Urinary bladder (tissue), 3 donors: ENCODE measurements at regions not wholly inside any gene's neighbourhood (a gene's known extent, or its start where the extent isn't known, plus 50 kb on each side); places are given as distances from the start of the nearest gene placed in this dataset.

Source experiments
- DNase-seq: peaks from one replicate; pipeline ENCODE4 v3.0.0-alpha.2; 2015; ENCODE audit errors: extremely low spot score
- H3K27ac ChIP-seq: one replicate; pipeline ENCODE4 v1.5.1; 2013; ENCODE audit warnings: low read depth, mild to moderate bottlenecking, moderate library complexity
- H3K36me3 ChIP-seq: one replicate; pipeline ENCODE4 v1.6.1; 2013; ENCODE audit warnings: mild to moderate bottlenecking, moderate library complexity; ENCODE audit not compliant: insufficient read depth
- H3K4me1 ChIP-seq: one replicate; pipeline ENCODE4 v1.6.1; 2013; ENCODE audit warnings: mild to moderate bottlenecking, moderate library complexity; ENCODE audit not compliant: insufficient read depth
- H3K4me3 ChIP-seq: one replicate; pipeline ENCODE4 v1.5.1; 2013; ENCODE audit warnings: low read depth, low read length
- WGBS: extraction: QIAGEN DNeasy Blood & Tissue Kit; methylation state at CpG from one replicate; pipeline ENCODE4 v1.1.7; 2013; 5-methylcytosine and 5-hydroxymethylcytosine counted together
- donor health status: healthy with polysubstance abuse.
- donor health status: healthy.

- H3K4me3 ChIP-seq, result no peak overlapping the region
- H3K36me3 ChIP-seq, result no peaks in the 10 kb centered on the region
- DNase-seq, result no peak
- no peak overlapping the region for H3K27ac ChIP-seq
- 57% methylated on average over 5 of the region's 5 CpGs for WGBS
- no peaks in the 10 kb centered on the region for H3K4me1 ChIP-seq
These were observed 189.5 kb downstream of the IBTK start for GRCh38 chr6:82057846-82058554.

GRCh38 chr6:82056567-82056966 is 191.0 kb downstream of the IBTK start:
- Histone ChIP-seq H3K4me3 (no peak overlapping the region), H3K27ac (no peak overlapping the region), H3K36me3 (no peaks in the 10 kb centered on the region), H3K4me1 (no peaks in the 10 kb centered on the region)
- WGBS, result 82% methylated on average over 1 of the region's 1 CpG
- no peak for DNase-seq

GRCh38 chr6:82045965-82046756 is 201.4 kb downstream of the IBTK start:
- H3K4me3 ChIP-seq, result no peak overlapping the region
- no peaks in the 10 kb centered on the region for H3K4me1 ChIP-seq
- H3K27ac ChIP-seq, result no peak overlapping the region
- 90% methylated on average over 6 of the region's 6 CpGs for WGBS
- DNase-seq, result no peak
- no peaks in the 10 kb centered on the region for H3K36me3 ChIP-seq

GRCh38 chr6:82040405-82041221 is 206.9 kb downstream of the IBTK start:
- WGBS, result 42% methylated on average over 4 of the region's 4 CpGs
- Histone ChIP-seq H3K27ac (no peak overlapping the region), H3K36me3 (no peaks in the 10 kb centered on the region), H3K4me1 (no peaks in the 10 kb centered on the region), H3K4me3 (no peak overlapping the region)
- DNase-seq, result peak; percentile 17

GRCh38 chr6:82038631-82039030 is 208.9 kb downstream of the IBTK start:
- Histone ChIP-seq H3K27ac (no peak overlapping the region), H3K4me1 (no peaks in the 10 kb centered on the region), H3K36me3 (no peaks in the 10 kb centered on the region), H3K4me3 (no peak overlapping the region)
- no peak for DNase-seq
- 83% methylated on average over 5 of the region's 5 CpGs for WGBS

- H3K4me1 ChIP-seq, result no peaks in the 10 kb centered on the region
- no peak for DNase-seq
- H3K4me3 ChIP-seq, result no peak overlapping the region
- H3K36me3 ChIP-seq, result no peaks in the 10 kb centered on the region
- 90% methylated on average over 2 of the region's 2 CpGs for WGBS
- H3K27ac ChIP-seq, result no peak overlapping the region
These were observed 212.0 kb downstream of the IBTK start for GRCh38 chr6:82035526-82035925.

- Histone ChIP-seq H3K36me3 (no peaks in the 10 kb centered on the region), H3K4me1 (no peaks in the 10 kb centered on the region)
- whole genome bisulfite sequencing, result 60% methylated on average over 3 of the region's 3 CpGs
These were observed 213.8 kb downstream of the IBTK start for GRCh38 chr6:82033631-82034211.

GRCh38 chr6:82032444-82032843 is 215.1 kb downstream of the IBTK start:
- H3K4me1 ChIP-seq, result no peaks in the 10 kb centered on the region
- H3K36me3 ChIP-seq, result no peaks in the 10 kb centered on the region
- H3K27ac ChIP-seq, result no peak overlapping the region
- no peak overlapping the region for H3K4me3 ChIP-seq
- no peak for DNase-seq

More at GRCh38 chr6:82033631-82034211, 213.8 kb downstream of the IBTK start:
- Histone ChIP-seq H3K4me3 (no peak overlapping the region), H3K27ac (no peak overlapping the region)
- DNase-seq, result no peak

- H3K27ac ChIP-seq, result no peak overlapping the region
- DNase-seq, result no peak
- H3K4me1 ChIP-seq, result no peaks in the 10 kb centered on the region
- no peaks in the 10 kb centered on the region for H3K36me3 ChIP-seq
- WGBS, result 71% methylated on average over 2 of the region's 2 CpGs
- no peak overlapping the region for H3K4me3 ChIP-seq
These were observed 216.6 kb downstream of the IBTK start for GRCh38 chr6:82030761-82031503.

- Histone ChIP-seq H3K36me3 (no peaks in the 10 kb centered on the region), H3K27ac (no peak overlapping the region), H3K4me3 (no peak overlapping the region), H3K4me1 (no peaks in the 10 kb centered on the region)
- WGBS, result 71% methylated on average over 2 of the region's 2 CpGs
- DNase-seq, result no peak
These were observed 217.2 kb downstream of the IBTK start for GRCh38 chr6:82030301-82030700.

- no peaks in the 10 kb centered on the region for H3K4me1 ChIP-seq
- WGBS, result 100% methylated on average over 1 of the region's 1 CpG
- H3K27ac ChIP-seq, result no peak overlapping the region
- DNase-seq, result no peak
- H3K4me3 ChIP-seq, result no peak overlapping the region
- H3K36me3 ChIP-seq, result no peaks in the 10 kb centered on the region
These were observed 222.3 kb downstream of the IBTK start for GRCh38 chr6:82025271-82025670.

GRCh38 chr6:82022614-82023129 is 224.9 kb downstream of the IBTK start:
- WGBS, result 84% methylated on average over 2 of the region's 2 CpGs
- Histone ChIP-seq H3K4me3 (no peak overlapping the region), H3K27ac (peak overlapping the region; percentile 11), H3K4me1 (no peaks in the 10 kb centered on the region), H3K36me3 (no peaks in the 10 kb centered on the region)
- DNase-seq, result peak; percentile 18

GRCh38 chr6:82017773-82018172 is 229.8 kb downstream of the IBTK start:
- Histone ChIP-seq H3K4me1 (no peaks in the 10 kb centered on the region), H3K4me3 (no peak overlapping the region), H3K36me3 (no peaks in the 10 kb centered on the region), H3K27ac (no peak overlapping the region)
- DNase-seq, result no peak
- WGBS, result 85% methylated on average over 3 of the region's 3 CpGs
